ENCODE measurements at regions not wholly inside any gene's neighbourhood (a gene's known extent, or its start where the extent isn't known, plus 50 kb on each side); places are given as distances from the start of the nearest gene placed in this dataset.

DNA sequence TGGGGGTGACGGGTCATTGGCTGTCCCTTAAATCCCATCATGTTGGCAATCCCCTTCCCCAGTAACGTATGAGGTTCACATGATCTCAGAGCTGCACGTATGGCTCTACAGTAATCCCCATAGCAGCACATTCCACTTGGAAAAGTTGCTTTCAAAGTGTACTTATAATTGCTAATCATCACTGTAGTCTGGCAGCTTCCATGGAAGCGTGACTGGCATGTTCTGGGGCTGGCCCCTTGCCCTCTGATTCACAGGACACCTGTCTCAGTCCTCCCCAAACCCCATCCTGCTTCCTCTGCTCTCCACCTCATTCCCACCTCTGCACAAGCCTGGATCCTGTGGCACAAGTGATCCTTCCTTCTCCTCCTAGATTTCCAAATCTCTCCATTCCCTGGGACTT is 102.2 kb downstream of the TSEN15 start:
- H3K27ac Mint-ChIP-seq: no peak overlapping the region
- H3K4me3 Mint-ChIP-seq: peak overlapping the region in 1 of 8 donors; percentile 17
- Histone ChIP-seq H3K9me3 (ENCODE audit: control insufficient read depth in 1 of 2, low read length in 2 of 2) (no peaks in the 10 kb centered on the region), H3K4me1 (ENCODE audit: insufficient read depth, low read length) (peaks cover 13% of the 10 kb centered on the region), H3K4me3 (ENCODE audit: low read length in 2 of 2) (no peak overlapping the region), H3K36me3 (ENCODE audit: insufficient read depth, low read length) (no peaks in the 10 kb centered on the region), H3K27me3 (ENCODE audit: insufficient read depth, low read length) (peaks cover 6% of the 10 kb centered on the region), H3K27ac (ENCODE audit: low read depth, low read length) (no peak overlapping the region)
- no peaks in the 10 kb centered on the region for H3K36me3 Mint-ChIP-seq
- intact Hi-C loops (cut with micrococcal nuclease): no loop called here
- ChIA-PET CTCF (ENCODE audit: partially characterized antibody) (no interaction called here), POLR2A (ENCODE audit: partially characterized antibody) (no interaction called here)
- H3K9me3 Mint-ChIP-seq: peaks cover 0 to 2% (median 0%) of the 10 kb centered on the region in 8 donors
- H3K27me3 Mint-ChIP-seq: peaks cover 18 to 29% of the 10 kb centered on the region in 2 donors
- DNase-seq: no peak
- H3K4me1 Mint-ChIP-seq: peaks cover 7 to 21% (median 11%) of the 10 kb centered on the region in 4 donors

DNA sequence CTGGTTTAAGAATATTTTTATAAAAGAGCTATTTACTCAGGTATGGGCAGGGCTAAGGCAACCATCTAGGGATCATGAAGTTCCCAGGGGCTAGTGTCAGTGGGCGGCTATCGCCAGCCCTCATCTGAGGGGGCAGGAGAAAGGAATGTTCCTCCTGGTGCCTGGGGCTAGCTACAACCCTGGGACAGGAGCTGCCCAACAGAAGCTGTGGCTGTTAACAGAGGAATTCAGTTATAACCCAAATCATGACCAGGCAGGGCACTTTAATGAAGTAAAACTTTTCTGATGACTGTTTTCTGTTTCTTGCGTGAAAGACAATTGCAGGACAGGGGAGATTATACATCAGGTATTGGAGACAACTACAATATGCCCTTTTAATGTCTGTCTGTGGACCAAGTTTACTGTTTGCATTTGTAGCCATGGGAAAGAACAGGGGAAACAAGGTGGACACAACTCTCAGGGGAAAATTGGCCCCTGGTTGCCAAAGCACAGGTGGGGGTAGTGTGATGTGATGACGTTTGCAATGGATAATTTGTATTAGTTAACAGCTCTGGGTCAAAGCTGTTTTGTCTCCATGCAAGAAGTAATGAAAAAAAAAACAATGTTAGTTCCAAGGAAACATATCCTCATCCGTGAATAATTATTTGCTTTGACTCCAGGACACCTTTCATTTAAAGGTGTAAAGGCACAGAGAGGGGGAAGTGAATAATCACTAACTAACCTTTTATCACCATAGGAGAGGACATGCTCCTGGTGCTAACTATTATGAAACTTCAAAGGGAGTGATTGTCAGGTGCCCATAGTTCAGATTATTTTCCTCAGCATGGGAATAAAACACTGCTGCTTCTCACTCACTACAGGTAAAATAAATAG is 105.2 kb downstream of the TSEN15 start:
- Mint-ChIP-seq H3K4me3 (no peak overlapping the region), H3K36me3 (no peaks in the 10 kb centered on the region), H3K27ac (no peak overlapping the region), H3K27me3 (peaks cover 12 to 20% of the 10 kb centered on the region in 2 donors), H3K4me1 (peaks cover 7 to 21% (median 13%) of the 10 kb centered on the region in 4 donors), H3K9me3 (peaks cover 0 to 2% (median 0%) of the 10 kb centered on the region in 8 donors)
- Histone ChIP-seq H3K27me3 (ENCODE audit: insufficient read depth, low read length) (peaks cover 6% of the 10 kb centered on the region), H3K4me1 (ENCODE audit: insufficient read depth, low read length) (peaks cover 22% of the 10 kb centered on the region), H3K9me3 (ENCODE audit: control insufficient read depth in 1 of 2, low read length in 2 of 2) (no peaks in the 10 kb centered on the region), H3K36me3 (ENCODE audit: insufficient read depth, low read length) (no peaks in the 10 kb centered on the region), H3K27ac (ENCODE audit: low read depth, low read length) (no peak overlapping the region), H3K4me3 (ENCODE audit: low read length in 2 of 2) (no peak overlapping the region)
- intact Hi-C loops (cut with micrococcal nuclease): no loop called here
- CTCF ChIA-PET (ENCODE audit: partially characterized antibody): no interaction called here
- POLR2A ChIA-PET (ENCODE audit: partially characterized antibody): no interaction called here
- DNase-seq: no peak

DNA sequence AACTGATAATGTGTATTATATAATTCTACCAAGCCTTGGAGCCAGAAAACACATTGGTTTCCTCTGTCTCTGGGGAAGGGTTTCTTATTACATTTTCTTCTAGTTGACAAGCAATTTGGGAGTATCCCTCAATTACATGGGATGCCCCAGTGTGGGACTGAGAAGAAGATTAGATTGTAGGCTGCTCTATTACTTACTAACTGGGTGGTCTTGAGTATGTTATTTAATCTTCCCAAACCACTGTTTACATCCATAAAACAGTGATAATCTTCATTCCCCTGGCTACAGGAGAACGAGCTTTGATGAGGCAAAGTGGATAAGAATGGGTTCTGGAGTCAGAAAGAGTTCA is 105.8 kb downstream of the TSEN15 start:
- H3K27ac Mint-ChIP-seq: no peak overlapping the region
- DNase-seq: no peak
- H3K9me3 Mint-ChIP-seq: peaks cover 0 to 2% (median 0%) of the 10 kb centered on the region in 8 donors
- no peak overlapping the region for H3K27ac ChIP-seq (ENCODE audit: low read depth, low read length)
- ChIA-PET POLR2A (ENCODE audit: partially characterized antibody) (no interaction called here), CTCF (ENCODE audit: partially characterized antibody) (no interaction called here)
- H3K36me3 Mint-ChIP-seq: no peaks in the 10 kb centered on the region
- H3K36me3 ChIP-seq (ENCODE audit: insufficient read depth, low read length): no peaks in the 10 kb centered on the region
- H3K4me3 ChIP-seq (ENCODE audit: low read length in 2 of 2): no peak overlapping the region
- H3K27me3 Mint-ChIP-seq: peaks cover 10 to 17% of the 10 kb centered on the region in 2 donors
- H3K9me3 ChIP-seq (ENCODE audit: control insufficient read depth in 1 of 2, low read length in 2 of 2): no peaks in the 10 kb centered on the region
- intact Hi-C loops (cut with micrococcal nuclease): no loop called here
- peaks cover 6% of the 10 kb centered on the region for H3K27me3 ChIP-seq (ENCODE audit: insufficient read depth, low read length)
- peaks cover 18% of the 10 kb centered on the region for H3K4me1 ChIP-seq (ENCODE audit: insufficient read depth, low read length)
- peaks cover 4 to 17% (median 12%) of the 10 kb centered on the region in 4 donors for H3K4me1 Mint-ChIP-seq
- H3K4me3 Mint-ChIP-seq: no peak overlapping the region

DNA sequence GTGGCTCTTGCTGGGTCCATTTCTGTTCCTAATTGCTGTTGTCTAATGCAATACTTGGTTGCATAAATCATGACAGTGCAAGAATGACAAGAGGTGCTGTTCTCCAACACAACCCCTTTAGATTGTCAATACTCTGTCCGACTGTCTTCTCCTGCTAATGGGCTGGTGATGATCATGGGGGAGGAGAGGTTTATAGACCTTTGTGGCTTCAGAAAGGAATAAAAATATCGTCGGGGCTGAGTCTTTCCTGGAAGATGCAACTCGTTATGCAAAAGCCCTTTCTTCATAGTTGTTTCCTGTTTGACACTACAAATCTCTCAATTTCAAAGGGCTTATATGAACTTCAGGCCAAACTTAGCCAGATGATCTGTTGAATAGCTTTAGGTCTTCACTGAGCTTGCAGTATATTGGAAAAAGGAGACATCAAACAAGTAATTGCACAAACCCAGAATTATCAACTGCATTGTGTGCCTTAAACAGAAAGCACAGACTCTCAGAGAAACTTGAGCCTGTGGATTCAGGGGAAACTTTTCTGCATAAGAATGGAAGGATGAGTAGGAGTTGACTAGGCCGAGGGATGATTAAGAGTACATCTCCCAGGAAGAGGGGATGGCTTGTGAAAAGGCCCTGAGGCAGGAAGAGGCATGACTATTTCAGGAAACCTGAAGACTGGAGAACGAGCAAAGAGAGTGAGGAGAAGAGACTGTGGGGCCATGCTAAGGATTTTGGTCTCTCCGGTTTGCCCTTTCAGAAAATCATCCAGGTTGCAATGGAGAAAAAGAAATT is 107.6 kb downstream of the TSEN15 start:
- POLR2A ChIA-PET (ENCODE audit: partially characterized antibody): no interaction called here
- no peak overlapping the region for H3K4me3 Mint-ChIP-seq
- peaks cover 0 to 7% (median 2%) of the 10 kb centered on the region in 4 donors for H3K4me1 Mint-ChIP-seq
- Histone ChIP-seq H3K27ac (ENCODE audit: low read depth, low read length) (no peak overlapping the region), H3K9me3 (ENCODE audit: control insufficient read depth in 1 of 2, low read length in 2 of 2) (no peaks in the 10 kb centered on the region), H3K4me1 (ENCODE audit: insufficient read depth, low read length) (peaks cover 9% of the 10 kb centered on the region), H3K36me3 (ENCODE audit: insufficient read depth, low read length) (no peaks in the 10 kb centered on the region), H3K27me3 (ENCODE audit: insufficient read depth, low read length) (no peaks in the 10 kb centered on the region), H3K4me3 (ENCODE audit: low read length in 2 of 2) (no peak overlapping the region)
- H3K9me3 Mint-ChIP-seq: peaks cover 0 to under 1% (median 0%) of the 10 kb centered on the region in 8 donors
- H3K27me3 Mint-ChIP-seq: peaks cover 2 to 4% of the 10 kb centered on the region in 2 donors
- no peak for DNase-seq
- no peak overlapping the region for H3K27ac Mint-ChIP-seq
- intact Hi-C loops (cut with micrococcal nuclease): no loop called here
- CTCF ChIA-PET (ENCODE audit: partially characterized antibody): no interaction called here
- no peaks in the 10 kb centered on the region for H3K36me3 Mint-ChIP-seq

DNA sequence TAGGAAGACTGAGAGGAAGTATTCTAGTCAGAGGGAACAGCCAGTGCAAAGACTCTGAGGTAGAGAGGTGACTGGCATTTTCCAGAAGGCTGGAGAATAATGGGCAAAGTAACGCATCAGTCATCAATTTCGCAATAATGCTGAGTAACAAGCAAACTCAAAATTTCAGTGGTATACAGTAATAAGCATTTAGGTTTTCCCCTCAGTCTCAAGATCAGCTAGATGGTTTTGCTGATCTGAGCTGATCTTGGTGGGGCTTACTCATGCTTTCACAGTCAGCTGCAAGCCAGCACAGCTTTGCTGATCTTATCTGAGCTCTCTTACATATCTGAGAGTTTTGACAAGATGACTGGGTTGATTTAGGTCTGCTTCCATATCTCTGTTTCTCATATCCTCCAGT is 108.7 kb downstream of the TSEN15 start:
- Mint-ChIP-seq H3K4me3 (no peak overlapping the region), H3K27me3 (no peaks in the 10 kb centered on the region), H3K27ac (no peak overlapping the region), H3K4me1 (peaks cover 0 to 7% (median 0%) of the 10 kb centered on the region in 4 donors), H3K9me3 (peaks cover 0 to 4% (median 0%) of the 10 kb centered on the region in 8 donors), H3K36me3 (no peaks in the 10 kb centered on the region)
- H3K36me3 ChIP-seq (ENCODE audit: insufficient read depth, low read length): no peaks in the 10 kb centered on the region
- intact Hi-C loops (cut with micrococcal nuclease): no loop called here
- H3K9me3 ChIP-seq (ENCODE audit: control insufficient read depth in 1 of 2, low read length in 2 of 2): no peaks in the 10 kb centered on the region
- POLR2A ChIA-PET (ENCODE audit: partially characterized antibody): no interaction called here
- H3K4me3 ChIP-seq (ENCODE audit: low read length in 2 of 2): no peak overlapping the region
- H3K27ac ChIP-seq (ENCODE audit: low read depth, low read length): no peak overlapping the region
- H3K27me3 ChIP-seq (ENCODE audit: insufficient read depth, low read length): no peaks in the 10 kb centered on the region
- peaks cover 9% of the 10 kb centered on the region for H3K4me1 ChIP-seq (ENCODE audit: insufficient read depth, low read length)
- CTCF ChIA-PET (ENCODE audit: partially characterized antibody): no interaction called here
- DNase-seq: peak in 2 of 5 donors; percentile 15 to 46

DNA sequence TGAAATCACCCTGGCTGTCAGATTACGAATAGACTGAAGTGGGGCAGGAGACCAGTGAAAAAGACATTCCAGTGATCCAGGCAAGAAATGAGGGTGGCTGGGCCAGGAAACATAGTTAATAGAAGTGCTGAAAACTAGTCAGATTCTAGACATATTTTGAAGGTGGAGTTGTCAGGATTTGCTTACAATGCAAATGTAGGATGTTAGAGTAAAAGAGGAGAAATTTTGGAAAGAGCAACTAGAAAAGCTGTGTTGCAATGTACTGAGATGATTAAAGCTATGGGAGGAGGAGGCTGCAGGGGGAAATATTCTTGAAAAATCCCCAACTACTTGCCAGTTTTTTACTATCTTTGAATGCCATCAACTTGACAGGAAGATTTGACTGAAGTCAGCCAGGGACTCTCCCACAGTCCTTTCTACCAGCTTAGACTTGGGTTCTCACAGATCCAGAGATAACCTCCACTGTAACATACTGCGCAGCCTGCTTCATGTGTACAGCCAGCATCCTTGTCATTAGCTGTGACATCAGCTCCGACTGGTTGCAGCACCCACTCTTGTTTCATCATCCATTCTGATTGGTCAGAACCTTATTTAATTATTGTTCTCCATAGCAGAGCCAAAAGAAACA is 109.7 kb downstream of the TSEN15 start:
- ChIA-PET CTCF (ENCODE audit: partially characterized antibody) (no interaction called here), POLR2A (ENCODE audit: partially characterized antibody) (no interaction called here)
- Mint-ChIP-seq H3K27ac (no peak overlapping the region), H3K9me3 (peaks cover 0 to 7% (median 0%) of the 10 kb centered on the region in 8 donors), H3K36me3 (no peaks in the 10 kb centered on the region), H3K27me3 (no peaks in the 10 kb centered on the region), H3K4me3 (no peak overlapping the region), H3K4me1 (peaks cover 0 to 7% (median 0%) of the 10 kb centered on the region in 4 donors)
- no peak overlapping the region for H3K27ac ChIP-seq (ENCODE audit: low read depth, low read length)
- intact Hi-C loops (cut with micrococcal nuclease): no loop called here
- no peaks in the 10 kb centered on the region for H3K27me3 ChIP-seq (ENCODE audit: insufficient read depth, low read length)
- peaks cover 9% of the 10 kb centered on the region for H3K4me1 ChIP-seq (ENCODE audit: insufficient read depth, low read length)
- H3K36me3 ChIP-seq (ENCODE audit: insufficient read depth, low read length): no peaks in the 10 kb centered on the region
- peak in 2 of 5 donors; percentile 15 to 43 for DNase-seq
- H3K4me3 ChIP-seq (ENCODE audit: low read length in 2 of 2): no peak overlapping the region
- H3K9me3 ChIP-seq (ENCODE audit: control insufficient read depth in 1 of 2, low read length in 2 of 2): no peaks in the 10 kb centered on the region

DNA sequence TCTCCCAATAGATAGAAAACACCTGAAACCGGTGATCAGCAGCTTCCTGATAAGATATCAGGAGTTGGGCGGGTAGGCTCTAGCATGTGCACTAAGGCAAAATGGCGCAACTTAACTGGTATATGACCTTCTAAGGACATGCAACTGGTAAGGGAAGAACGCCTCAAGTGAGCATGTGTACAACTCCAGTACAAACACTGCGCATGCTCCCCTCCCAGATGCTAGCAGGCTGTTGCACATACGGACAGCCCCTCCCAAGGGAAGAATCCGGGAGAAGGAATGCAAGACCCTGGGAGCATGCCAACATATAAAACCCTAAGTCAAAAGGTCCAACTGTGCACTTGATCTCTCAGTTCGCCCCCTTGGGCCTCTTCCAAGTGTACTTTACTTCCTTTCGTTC is 110.8 kb downstream of the TSEN15 start:
- Histone ChIP-seq H3K4me3 (ENCODE audit: low read length in 2 of 2) (no peak overlapping the region), H3K4me1 (ENCODE audit: insufficient read depth, low read length) (peaks cover 9% of the 10 kb centered on the region), H3K36me3 (ENCODE audit: insufficient read depth, low read length) (no peaks in the 10 kb centered on the region), H3K27ac (ENCODE audit: low read depth, low read length) (no peak overlapping the region), H3K27me3 (ENCODE audit: insufficient read depth, low read length) (no peaks in the 10 kb centered on the region), H3K9me3 (ENCODE audit: control insufficient read depth in 1 of 2, low read length in 2 of 2) (no peaks in the 10 kb centered on the region)
- H3K9me3 Mint-ChIP-seq: peaks cover 0 to 7% (median 0%) of the 10 kb centered on the region in 8 donors
- no peaks in the 10 kb centered on the region for H3K27me3 Mint-ChIP-seq
- H3K4me1 Mint-ChIP-seq: peaks cover 0 to 7% (median 0%) of the 10 kb centered on the region in 4 donors
- ChIA-PET POLR2A (ENCODE audit: partially characterized antibody) (no interaction called here), CTCF (ENCODE audit: partially characterized antibody) (no interaction called here)
- DNase-seq: no peak
- no peaks in the 10 kb centered on the region for H3K36me3 Mint-ChIP-seq
- H3K4me3 Mint-ChIP-seq: no peak overlapping the region
- intact Hi-C loops (cut with micrococcal nuclease): no loop called here
- H3K27ac Mint-ChIP-seq: no peak overlapping the region
